OCI-LY1 (cell line): ENCODE measurements at regions not wholly inside any gene's neighbourhood (a gene's known extent, or its start where the extent isn't known, plus 50 kb on each side); places are given as distances from the start of the nearest gene placed in this dataset.

ENCODE experiments used
- H2AFZ ChIP-seq: fragments of 200-600 bp; sonication (generic), shearing (Covaris generic); 2 replicates; pipeline ENCODE4 v1.6.0; 2014; ENCODE audit warnings: antibody characterized with exemption, mild to moderate bottlenecking, low read length
- H3F3A ChIP-seq: fragments of 200-600 bp; sonication (generic), shearing (Covaris generic); 2 replicates; pipeline ENCODE4 v1.6.0; 2014; ENCODE audit warnings: mild to moderate bottlenecking, antibody characterized with exemption, low read length, moderate library complexity; ENCODE audit not compliant: insufficient read depth
- H3K27ac ChIP-seq: fragments of 200-600 bp; sonication (generic); 2 replicates; pipeline ENCODE4 v1.5.1; 2014; ENCODE audit warnings: low read length, mixed run types, mild to moderate bottlenecking, low read depth; ENCODE audit not compliant: poor library complexity, severe bottlenecking
- H3K27me3 ChIP-seq: fragments of 200-600 bp; sonication (generic); 2 replicates; pipeline ENCODE4 v1.6.0; 2014; ENCODE audit warnings: antibody characterized with exemption, mild to moderate bottlenecking, low read length, moderate library complexity; ENCODE audit not compliant: insufficient read depth
- H3K36me3 ChIP-seq: fragments of 200-600 bp; sonication (generic); 2 replicates; pipeline ENCODE4 v1.6.1; 2014; ENCODE audit warnings: mild to moderate bottlenecking, antibody characterized with exemption, low read length, moderate library complexity, mixed read lengths; ENCODE audit not compliant: insufficient read depth
- H3K4me1 ChIP-seq: fragments of 200-600 bp; sonication (generic); 2 replicates; pipeline ENCODE4 v1.5.1; 2014; ENCODE audit warnings: mild to moderate bottlenecking, low read length, moderate library complexity; ENCODE audit not compliant: insufficient read depth, severe bottlenecking
- H3K4me2 ChIP-seq: fragments of 200-600 bp; sonication (generic), shearing (Covaris generic); 2 replicates; pipeline ENCODE4 v1.6.1; 2014; ENCODE audit warnings: low read length
- H3K4me3 ChIP-seq: fragments of 200-600 bp; sonication (generic); 2 replicates; pipeline ENCODE4 v1.5.1; 2014; ENCODE audit warnings: low read length, low read depth, mild to moderate bottlenecking, mixed read lengths; ENCODE audit not compliant: poor library complexity, severe bottlenecking
- H3K79me2 ChIP-seq: fragments of 200-600 bp; shearing (Covaris generic); 2 replicates; pipeline ENCODE4 v1.6.1; 2016; ENCODE audit warnings: mixed run types, low read length, mixed read lengths; ENCODE audit not compliant: insufficient read depth
- H3K9ac ChIP-seq: fragments of 200-600 bp; sonication (generic), shearing (Covaris generic); 2 replicates; pipeline ENCODE4 v1.6.1; 2014; ENCODE audit warnings: mild to moderate bottlenecking, low read length, mixed read lengths
- H3K9me2 ChIP-seq: fragments of 200-600 bp; sonication (generic), shearing (Covaris generic); 2 replicates; pipeline ENCODE4 v1.6.1; 2014; ENCODE audit warnings: low read depth, mild to moderate bottlenecking, low read length, mixed read lengths
- H3K9me3 ChIP-seq: fragments of 200-600 bp; shearing (Covaris generic); 2 replicates; pipeline ENCODE4 v1.6.1; 2014; ENCODE audit warnings: low read length, mixed read lengths
- H4K20me1 ChIP-seq: fragments of 200-600 bp; sonication (generic), shearing (Covaris generic); 2 replicates; pipeline ENCODE4 v1.6.0; 2016; ENCODE audit warnings: mild to moderate bottlenecking, low read length; ENCODE audit not compliant: insufficient read depth
- CTCF ChIP-seq: fragments of 200-600 bp; sonication (generic), shearing (Covaris generic); IDR thresholded peaks from 2 replicates; pipeline ENCODE4 v1.5.1; 2017; ENCODE audit warnings: mild to moderate bottlenecking, antibody characterized with exemption, low read length, moderate library complexity, mixed read lengths
- EZH2 ChIP-seq: fragments of 200-600 bp; sonication (generic), shearing (Covaris generic); IDR thresholded peaks from 2 replicates; pipeline ENCODE4 v1.8.0; 2017; ENCODE audit warnings: borderline replicate concordance, mixed run types, mild to moderate bottlenecking, antibody characterized with exemption, low read length, moderate library complexity, mixed read lengths

GRCh38 chr7:148507787-148508186 is 82.8 kb upstream of the C7orf33 start:
- Histone ChIP-seq H3K4me3 (no peak overlapping the region), H3K27me3 (no peaks in the 10 kb centered on the region), H3K36me3 (no peaks in the 10 kb centered on the region), H3F3A (no peaks in the 10 kb centered on the region), H4K20me1 (no peaks in the 10 kb centered on the region), H3K9ac (no peak overlapping the region), H3K9me2 (no peaks in the 10 kb centered on the region), H2AFZ (no peak overlapping the region), H3K27ac (no peak overlapping the region), H3K79me2 (no peaks in the 10 kb centered on the region), H3K4me1 (no peaks in the 10 kb centered on the region), H3K4me2 (no peak overlapping the region), H3K9me3 (no peaks in the 10 kb centered on the region)
- TF ChIP-seq EZH2 (no peak), CTCF (no peak)

- no peaks in the 10 kb centered on the region for H3K9me2 ChIP-seq
- no peaks in the 10 kb centered on the region; the same call in 1 of the 2 replicates for H3K27me3 ChIP-seq
- no peaks in the 10 kb centered on the region for H4K20me1 ChIP-seq
- H3K4me3 ChIP-seq = no peak overlapping the region
- no peak overlapping the region for H2AFZ ChIP-seq
- TF ChIP-seq EZH2 (no peak), CTCF (no peak)
- H3K9ac ChIP-seq = no peak overlapping the region
- no peaks in the 10 kb centered on the region for H3K36me3 ChIP-seq
- H3F3A ChIP-seq = no peaks in the 10 kb centered on the region
- H3K9me3 ChIP-seq = no peaks in the 10 kb centered on the region
- H3K27ac ChIP-seq = no peak overlapping the region
- no peaks in the 10 kb centered on the region for H3K4me1 ChIP-seq
- no peaks in the 10 kb centered on the region for H3K79me2 ChIP-seq
- no peak overlapping the region for H3K4me2 ChIP-seq
Measured at GRCh38 chr7:148514236-148514635, 76.3 kb upstream of the C7orf33 start.

GRCh38 chr7:148515237-148515636 is 75.3 kb upstream of the C7orf33 start:
- H3K27ac ChIP-seq = no peak overlapping the region

More at GRCh38 chr7:148515237-148515636, 75.3 kb upstream of the C7orf33 start:
- no peak overlapping the region for H3K4me2 ChIP-seq
- no peaks in the 10 kb centered on the region for H3K36me3 ChIP-seq
- H3K4me3 ChIP-seq = no peak overlapping the region
- H3F3A ChIP-seq = no peaks in the 10 kb centered on the region
- no peaks in the 10 kb centered on the region for H3K9me2 ChIP-seq
- H2AFZ ChIP-seq = no peak overlapping the region
- H3K4me1 ChIP-seq = no peaks in the 10 kb centered on the region
- no peaks in the 10 kb centered on the region for H3K9me3 ChIP-seq
- peaks cover under 1% of the 10 kb centered on the region; the same call in 1 of the 2 replicates for H3K27me3 ChIP-seq
- no peak overlapping the region for H3K9ac ChIP-seq
- H3K79me2 ChIP-seq = no peaks in the 10 kb centered on the region
- TF ChIP-seq EZH2 (no peak), CTCF (no peak)
- no peaks in the 10 kb centered on the region for H4K20me1 ChIP-seq
